ENCODE measurements at regions not wholly inside any gene's neighbourhood (a gene's known extent, or its start where the extent isn't known, plus 50 kb on each side); places are given as distances from the start of the nearest gene placed in this dataset.
"Not testable (repeated sequence)": the region's sequence is repeated elsewhere in the genome, so short reads cannot be mapped to it uniquely, and the experiment has no call there.

- TF ChIP-seq CTCF (IDR thresholded peaks at IDR 0.05; ENCODE audit: low read depth, low read length, missing control alignments) = no peak
- no peak overlapping the region for H3K4me3 ChIP-seq (ENCODE audit: low read depth, low read length)
- no peak for DNase-seq (ENCODE audit: low read depth)
These were observed 220.3 kb upstream of the STT3B start for GRCh38 chr3:31312400-31312799.

GRCh38 chr3:31314258-31314657, 218.5 kb upstream of the STT3B start:
- no peak for DNase-seq (ENCODE audit: low read depth)
- no peak for TF ChIP-seq CTCF (IDR thresholded peaks at IDR 0.05; ENCODE audit: low read depth, low read length, missing control alignments)

GRCh38 chr3:31319332-31319731, 213.4 kb upstream of the STT3B start:
- H3K4me3 ChIP-seq (ENCODE audit: low read depth, low read length) = no peak overlapping the region
- TF ChIP-seq CTCF (IDR thresholded peaks at IDR 0.05; ENCODE audit: low read depth, low read length, missing control alignments) = no peak
- no peak for DNase-seq (ENCODE audit: low read depth)

More at GRCh38 chr3:31314258-31314657, 218.5 kb upstream of the STT3B start:
- H3K4me3 ChIP-seq (ENCODE audit: low read depth, low read length) = no peak overlapping the region

GRCh38 chr3:31321620-31322019, 211.1 kb upstream of the STT3B start:
- TF ChIP-seq CTCF (IDR thresholded peaks at IDR 0.05; ENCODE audit: low read depth, low read length, missing control alignments) = no peak
- DNase-seq (ENCODE audit: low read depth) = no peak
- no peak overlapping the region for H3K4me3 ChIP-seq (ENCODE audit: low read depth, low read length)

GRCh38 chr3:31322460-31322859, 210.3 kb upstream of the STT3B start:
- H3K4me3 ChIP-seq (ENCODE audit: low read depth, low read length) = no peak overlapping the region
- no peak for DNase-seq (ENCODE audit: low read depth)
- TF ChIP-seq CTCF (IDR thresholded peaks at IDR 0.05; ENCODE audit: low read depth, low read length, missing control alignments) = no peak

GRCh38 chr3:31327826-31328357, 204.8 kb upstream of the STT3B start:
- DNase-seq (ENCODE audit: low read depth); H3K4me3 ChIP-seq (ENCODE audit: low read depth, low read length): not testable (repeated sequence)

- TF ChIP-seq CTCF (IDR thresholded peaks at IDR 0.05; ENCODE audit: low read depth, low read length, missing control alignments) = no peak
- no peak for DNase-seq (ENCODE audit: low read depth)
These were observed 201.4 kb upstream of the STT3B start for GRCh38 chr3:31331278-31331677.

More at GRCh38 chr3:31331278-31331677, 201.4 kb upstream of the STT3B start:
- H3K4me3 ChIP-seq (ENCODE audit: low read depth, low read length) = no peak overlapping the region

Data from GM12864 (cell line).